Activated effector memory CD4-positive, alpha-beta T cell treated with anti-CD3 and anti-CD28 coated beads, Interleukin-2, amount 50 U/mL, for 16 hours (primary cell): ENCODE measurements at regions not wholly inside any gene's neighbourhood (a gene's known extent, or its start where the extent isn't known, plus 50 kb on each side); places are given as distances from the start of the nearest gene placed in this dataset.
"Not testable (repeated sequence)": the region's sequence is repeated elsewhere in the genome, so short reads cannot be mapped to it uniquely, and the experiment has no call there.

Experiments
- DNase-seq: peaks from one replicate; pipeline ENCODE4 v3.0.0-alpha.2; 2020

- DNase-seq: no peak
These were observed 480.4 kb downstream of the SIPA1L2 start for GRCh38 chr1:232149287-232150201.

GRCh38 chr1:232147215-232147614 is 482.7 kb downstream of the SIPA1L2 start:
- DNase-seq: no peak

- no peak for DNase-seq
These were observed 483.4 kb downstream of the SIPA1L2 start for GRCh38 chr1:232146514-232146913.

DNA sequence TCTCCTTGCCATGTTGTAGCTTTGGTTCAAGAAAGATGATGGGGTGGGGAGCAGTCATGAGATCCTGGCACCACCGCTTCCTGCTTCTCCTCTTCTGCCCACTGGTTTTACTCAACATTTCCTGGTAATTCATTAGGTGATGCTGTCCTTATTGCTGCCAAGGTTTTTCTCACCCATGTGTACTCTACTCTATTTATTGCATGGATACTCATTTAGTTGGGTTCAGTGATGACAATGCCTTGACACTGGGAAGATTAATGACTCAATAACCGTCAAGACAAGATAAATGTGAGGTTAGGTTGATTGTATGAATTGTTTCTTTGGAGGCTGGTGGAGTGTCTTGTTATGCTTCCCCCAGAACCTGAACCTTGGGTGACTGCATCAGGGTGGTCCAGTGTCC is 484.2 kb downstream of the SIPA1L2 start:
- DNase-seq: no peak

GRCh38 chr1:232144696-232145230 is 485.2 kb downstream of the SIPA1L2 start:
- DNase-seq: no peak

- DNase-seq: no peak
These were observed 486.5 kb downstream of the SIPA1L2 start for GRCh38 chr1:232143315-232143886.

GRCh38 chr1:232142403-232143314 is 487.3 kb downstream of the SIPA1L2 start:
- DNase-seq: no peak

- DNase-seq: not testable (repeated sequence)
These were observed 488.8 kb downstream of the SIPA1L2 start for GRCh38 chr1:232141167-232141448.

DNA sequence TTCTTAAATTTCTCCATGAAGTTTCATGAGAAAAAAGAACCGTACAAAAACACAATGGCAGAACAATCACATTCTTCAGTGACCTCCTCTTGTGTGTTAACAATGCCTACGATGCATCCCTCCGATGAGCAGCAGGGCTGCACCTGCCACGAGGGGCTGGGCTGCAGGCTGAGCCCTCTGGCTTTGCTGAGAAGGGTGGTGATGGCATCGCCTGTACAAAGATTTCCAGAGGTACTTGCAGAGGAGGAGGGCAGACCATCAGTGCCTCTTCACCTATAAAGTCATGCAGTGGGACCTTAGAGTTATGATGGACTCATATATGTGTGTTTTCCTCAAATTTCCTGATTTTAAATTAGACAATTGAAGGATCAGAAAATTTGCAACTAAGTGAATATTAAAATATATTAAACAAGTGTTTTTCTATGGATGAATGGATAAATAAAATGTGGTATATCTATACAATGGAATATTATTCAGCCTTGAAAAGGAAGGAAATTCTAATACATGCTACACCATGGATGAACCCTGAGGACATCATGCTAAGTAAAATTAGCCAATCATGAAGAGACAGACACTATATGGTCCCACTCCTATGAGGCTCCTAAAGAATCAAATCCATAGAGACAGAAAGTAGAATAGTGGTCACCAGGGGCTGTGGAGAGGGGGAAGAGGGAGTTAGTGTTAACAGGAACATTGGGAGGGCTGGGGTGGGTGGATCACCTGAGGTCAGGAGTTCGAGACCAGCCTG is 489.3 kb downstream of the SIPA1L2 start:
- no peak for DNase-seq

GRCh38 chr1:232139444-232139843 is 490.5 kb downstream of the SIPA1L2 start:
- DNase-seq: no peak

- DNase-seq: no peak
These were observed 491.9 kb downstream of the SIPA1L2 start for GRCh38 chr1:232138044-232138443.

DNA sequence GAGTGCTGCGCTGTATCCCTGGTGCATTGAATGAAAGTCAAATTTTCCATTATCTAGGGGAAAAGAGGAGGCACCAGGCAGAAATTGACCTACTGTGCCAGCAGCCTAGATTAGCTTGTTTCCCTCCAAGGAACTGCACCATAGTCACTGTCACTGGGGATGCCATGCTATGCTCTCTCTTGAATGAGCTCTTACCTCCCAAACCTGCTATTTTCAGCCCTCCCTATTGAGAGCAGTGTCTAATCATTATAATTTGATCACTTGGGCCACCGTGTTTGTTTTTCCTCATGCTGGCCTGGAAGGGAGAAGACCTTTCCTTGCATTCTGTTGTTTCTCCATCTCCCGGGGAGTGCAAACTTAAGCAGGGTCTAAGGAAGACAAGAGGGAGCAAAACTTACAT is 492.9 kb downstream of the SIPA1L2 start:
- no peak for DNase-seq

DNA sequence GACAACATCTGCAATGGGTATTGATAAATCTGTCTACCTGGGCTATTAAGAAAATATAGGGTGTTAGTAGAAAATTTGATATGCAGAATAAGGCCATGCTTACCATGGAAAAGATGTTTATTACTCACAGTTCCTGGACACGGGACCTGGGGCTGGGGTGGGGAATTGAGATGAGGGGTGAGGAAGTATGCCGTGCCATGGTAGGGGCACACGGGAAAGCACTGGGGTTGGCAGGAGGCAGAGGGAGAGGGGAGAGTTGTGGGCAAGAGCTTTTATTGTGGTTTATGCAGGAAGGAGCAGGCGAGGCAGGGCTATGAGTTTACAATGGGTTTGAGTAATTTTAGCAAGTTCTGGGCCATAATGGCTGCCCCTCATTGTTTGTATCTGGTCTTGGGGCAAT is 493.8 kb downstream of the SIPA1L2 start:
- no peak for DNase-seq

GRCh38 chr1:232134365-232134764 is 495.6 kb downstream of the SIPA1L2 start:
- no peak for DNase-seq

DNA sequence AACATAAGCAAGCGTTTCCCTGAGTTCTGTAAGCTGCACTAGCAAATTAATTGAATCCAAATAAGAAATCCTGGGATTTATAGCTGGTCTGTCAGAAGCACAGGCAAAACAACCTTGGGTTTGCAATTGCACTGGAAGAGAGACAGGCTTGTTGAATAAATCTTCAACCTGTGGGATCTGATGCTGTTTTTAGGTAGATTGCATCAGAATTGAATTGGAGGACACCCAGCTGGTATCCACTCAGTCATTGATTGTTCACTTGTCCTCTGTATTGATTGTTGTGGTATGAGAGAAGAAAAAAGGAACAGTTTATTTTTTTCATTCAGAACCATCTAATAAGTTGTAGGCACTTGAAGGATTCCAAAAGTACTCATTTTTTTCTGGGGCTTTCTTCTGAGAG is 497.4 kb downstream of the SIPA1L2 start:
- DNase-seq: no peak

- no peak for DNase-seq
These were observed 498.1 kb downstream of the SIPA1L2 start for GRCh38 chr1:232131715-232132391.

GRCh38 chr1:232130815-232131480 is 499.0 kb downstream of the SIPA1L2 start:
- DNase-seq: no peak

GRCh38 chr1:232127190-232127589 is 500.6 kb downstream of the DISC1 start:
- DNase-seq: no peak

GRCh38 chr1:232123775-232124659 is 497.4 kb downstream of the DISC1 start:
- no peak for DNase-seq

- DNase-seq: not testable (repeated sequence)
These were observed 491.3 kb downstream of the DISC1 start for GRCh38 chr1:232117903-232118302.
